HG03108 (cell line): ENCODE measurements at regions not wholly inside any gene's neighbourhood (a gene's known extent, or its start where the extent isn't known, plus 50 kb on each side); places are given as distances from the start of the nearest gene placed in this dataset.

Source experiments
- ATAC-seq: cut with Tn5 transposase; IDR thresholded peaks from one replicate; pipeline ENCODE4 v1.9.1; 2021; ENCODE audit warnings: moderate library complexity; ENCODE audit not compliant: unreplicated experiment

GRCh38 chr11:127462065-127462344 lies 461.4 kb upstream of the KIRREL3 start:
- ATAC-seq: no peak

- ATAC-seq: no peak
Observed at GRCh38 chr11:127461241-127462064, 460.9 kb upstream of the KIRREL3 start.

- no peak for ATAC-seq
Observed at GRCh38 chr11:127458561-127458960, 458.0 kb upstream of the KIRREL3 start.

DNA sequence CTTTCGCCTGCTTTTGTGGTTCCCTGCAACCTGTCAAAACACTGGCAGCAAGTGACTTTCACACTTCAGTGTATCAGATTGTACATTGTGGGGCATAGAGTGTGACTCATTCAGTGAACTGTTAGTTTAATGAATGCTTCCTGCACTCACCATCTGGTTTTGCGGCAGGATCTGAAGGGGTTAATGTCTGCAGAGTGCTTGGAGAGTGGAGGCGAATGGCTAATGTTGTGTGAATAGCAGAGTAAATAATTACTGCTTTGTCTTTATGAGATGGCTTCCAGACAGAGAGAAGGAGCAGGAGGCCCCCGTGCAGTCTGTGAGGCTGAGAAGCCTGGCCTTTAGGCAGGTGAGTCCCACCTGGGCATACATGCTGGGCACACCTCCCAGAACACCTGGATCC lies 454.3 kb upstream of the KIRREL3 start:
- no peak for ATAC-seq

DNA sequence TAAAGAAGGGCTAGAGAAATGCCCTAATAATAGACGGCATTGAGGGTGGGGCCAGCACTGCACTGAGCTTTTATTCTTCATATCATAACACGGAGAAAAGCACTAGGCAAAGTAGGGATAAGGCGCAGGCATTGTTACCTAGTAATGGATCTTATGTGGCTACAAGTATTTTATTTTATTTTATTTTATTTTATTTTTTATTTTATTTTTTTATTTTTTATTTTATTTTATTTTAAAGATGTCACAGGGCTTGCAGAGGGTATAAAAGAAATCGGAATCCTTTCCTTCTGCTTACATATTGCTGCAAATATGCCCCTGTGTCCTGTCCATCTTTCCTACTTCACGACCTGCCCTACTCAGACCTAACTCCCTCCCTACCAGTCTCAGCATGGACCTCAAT lies 452.0 kb upstream of the KIRREL3 start:
- no peak for ATAC-seq

DNA sequence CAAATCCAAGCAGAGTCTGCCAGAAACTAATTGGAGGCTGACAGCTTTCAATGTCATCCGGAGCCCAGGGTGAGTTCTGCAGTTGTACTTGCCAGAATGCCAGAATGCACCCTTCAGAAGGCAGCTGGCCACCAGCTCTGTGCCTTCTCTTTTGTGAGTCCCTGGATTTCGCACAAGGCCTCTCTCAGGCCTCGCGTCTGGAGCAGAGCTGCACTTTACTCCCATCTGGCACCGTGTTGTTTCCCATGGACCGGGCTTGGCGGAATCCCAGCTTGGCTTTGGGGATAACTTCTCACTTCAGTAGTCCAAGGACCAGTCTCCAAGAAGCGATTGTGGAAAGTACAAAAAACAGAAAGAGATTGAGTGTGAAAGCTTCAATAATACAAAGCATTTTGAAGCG lies 451.3 kb upstream of the KIRREL3 start:
- no peak for ATAC-seq

DNA sequence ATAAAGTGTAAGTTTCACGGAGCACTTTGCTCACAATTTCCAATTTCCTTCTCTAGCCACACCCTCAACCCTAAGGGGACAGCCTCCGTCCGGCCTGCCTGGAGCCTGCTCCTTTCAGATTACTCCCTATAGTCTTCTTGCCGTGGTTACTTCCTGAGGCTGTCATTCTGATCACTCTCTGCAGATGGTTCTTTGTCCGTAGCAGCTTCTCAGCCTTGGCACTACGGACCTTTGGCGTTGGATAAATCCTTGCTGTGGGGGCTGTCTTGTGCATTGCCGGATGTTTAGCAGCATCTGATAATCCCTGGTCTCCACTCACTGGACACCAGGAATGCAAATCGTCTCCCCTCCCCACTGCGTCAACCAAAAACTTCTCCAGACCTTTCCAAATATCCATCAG lies 447.5 kb upstream of the KIRREL3 start:
- ATAC-seq: no peak

- no peak for ATAC-seq
Observed at GRCh38 chr11:127445476-127445875, 444.9 kb upstream of the KIRREL3 start.

GRCh38 chr11:127443297-127443696 lies 442.7 kb upstream of the KIRREL3 start:
- ATAC-seq: no peak

GRCh38 chr11:127440616-127441015 lies 440.0 kb upstream of the KIRREL3 start:
- ATAC-seq: no peak

GRCh38 chr11:127425281-127425680 lies 424.7 kb upstream of the KIRREL3 start:
- no peak for ATAC-seq

GRCh38 chr11:127424661-127425060 lies 424.1 kb upstream of the KIRREL3 start:
- ATAC-seq: no peak

- ATAC-seq: no peak
Observed at GRCh38 chr11:127420139-127420538, 419.6 kb upstream of the KIRREL3 start.

DNA sequence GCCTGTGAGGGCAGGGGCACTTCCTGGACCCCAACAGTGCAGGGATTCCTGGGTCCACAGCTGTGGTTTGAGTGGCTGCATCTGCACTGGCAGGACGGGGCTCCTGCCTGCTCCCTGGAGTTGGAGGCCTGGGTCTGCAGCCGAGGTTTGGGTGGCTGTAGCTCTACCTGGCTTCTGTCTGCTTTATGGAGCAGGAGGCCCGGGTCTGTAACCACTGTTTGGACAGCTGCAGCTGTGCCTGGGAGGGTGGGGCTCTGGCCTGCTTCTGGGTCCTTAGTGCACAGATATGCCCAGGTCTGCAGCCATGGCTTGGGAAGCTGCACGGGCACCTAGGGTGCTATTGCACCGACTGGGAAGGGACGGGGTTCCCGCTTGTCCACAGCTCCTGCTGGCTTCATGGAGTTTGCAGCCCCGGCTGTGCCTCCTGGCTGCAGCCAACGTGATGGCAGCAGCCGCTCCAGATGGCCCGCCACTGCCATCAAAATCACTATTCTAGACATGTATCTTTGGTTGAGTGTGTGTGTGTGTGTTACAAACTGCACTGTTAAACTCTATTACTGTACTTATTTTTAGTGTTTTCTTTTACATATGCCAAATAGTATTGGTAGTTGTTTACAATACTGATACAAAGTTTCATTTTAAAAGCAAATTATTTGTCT lies 412.3 kb upstream of the KIRREL3 start:
- no peak for ATAC-seq

GRCh38 chr11:127412234-127412633 lies 411.7 kb upstream of the KIRREL3 start:
- no peak for ATAC-seq

GRCh38 chr11:127411283-127411682 lies 410.7 kb upstream of the KIRREL3 start:
- ATAC-seq: no peak

- ATAC-seq: no peak
Observed at GRCh38 chr11:127395034-127395433, 394.5 kb upstream of the KIRREL3 start.

DNA sequence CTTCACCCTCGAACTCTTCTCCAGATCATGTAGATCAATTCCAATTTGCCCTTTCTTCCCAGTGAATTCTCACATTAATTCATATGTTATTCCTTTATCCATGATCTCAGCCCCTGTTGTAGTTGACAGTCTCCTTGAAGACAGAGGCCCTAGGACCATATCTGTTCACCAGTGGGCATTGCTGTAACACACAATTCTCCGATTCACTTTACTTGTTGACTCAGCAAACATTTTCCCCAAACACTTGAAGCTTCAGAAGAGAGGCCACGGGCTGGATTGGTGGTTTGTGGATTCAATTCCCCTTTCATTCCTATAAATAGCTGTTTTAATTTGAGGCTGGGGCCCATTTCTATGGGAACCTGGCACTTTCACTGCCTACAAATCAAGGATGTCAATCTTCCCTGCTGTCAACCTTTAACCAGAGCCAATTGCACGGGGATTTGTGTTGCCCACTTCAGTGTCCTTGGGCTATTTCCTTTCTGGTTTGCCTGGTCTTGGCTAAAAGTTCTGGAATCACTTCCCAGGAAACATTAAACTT lies 393.0 kb upstream of the KIRREL3 start:
- ATAC-seq: no peak

- no peak for ATAC-seq
Observed at GRCh38 chr11:127392575-127392974, 392.0 kb upstream of the KIRREL3 start.

DNA sequence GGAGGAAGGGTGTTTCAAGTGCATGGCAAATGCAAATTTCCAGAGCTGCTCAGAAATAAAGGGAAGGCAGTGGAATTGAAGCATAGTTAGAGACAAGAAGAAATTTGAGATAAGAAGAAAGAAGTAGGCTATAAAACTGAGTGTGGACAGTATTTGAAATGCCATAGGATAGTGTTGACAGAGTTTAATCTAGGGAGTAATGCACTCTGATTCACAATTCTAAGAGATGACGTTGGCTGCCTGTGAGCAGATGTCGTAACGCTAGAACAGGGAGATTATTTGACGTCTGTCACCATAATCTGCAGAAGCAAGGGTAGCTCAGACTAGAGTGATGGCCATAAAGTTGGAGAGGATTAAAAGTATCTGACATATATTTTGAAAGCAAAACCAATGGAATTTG lies 389.9 kb upstream of the KIRREL3 start:
- ATAC-seq: no peak

DNA sequence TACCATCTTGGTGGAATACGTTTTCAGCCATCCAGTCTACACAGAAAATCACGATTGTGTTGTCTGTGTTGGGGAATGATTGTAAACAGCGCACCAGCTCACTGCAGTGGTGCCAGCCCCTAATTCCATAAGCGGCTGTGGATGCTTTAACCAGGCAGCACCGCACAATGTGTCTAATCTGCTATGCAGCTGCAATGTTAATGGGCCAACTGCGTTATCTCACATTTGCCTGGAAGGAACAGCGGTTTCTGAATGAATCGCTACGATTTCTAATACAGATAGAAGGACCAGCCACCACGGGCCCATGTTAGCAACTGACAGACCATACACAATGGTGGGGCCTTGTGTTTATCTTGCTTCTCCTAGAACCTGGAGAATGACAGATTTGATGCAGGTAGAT lies 384.5 kb upstream of the KIRREL3 start:
- no peak for ATAC-seq

DNA sequence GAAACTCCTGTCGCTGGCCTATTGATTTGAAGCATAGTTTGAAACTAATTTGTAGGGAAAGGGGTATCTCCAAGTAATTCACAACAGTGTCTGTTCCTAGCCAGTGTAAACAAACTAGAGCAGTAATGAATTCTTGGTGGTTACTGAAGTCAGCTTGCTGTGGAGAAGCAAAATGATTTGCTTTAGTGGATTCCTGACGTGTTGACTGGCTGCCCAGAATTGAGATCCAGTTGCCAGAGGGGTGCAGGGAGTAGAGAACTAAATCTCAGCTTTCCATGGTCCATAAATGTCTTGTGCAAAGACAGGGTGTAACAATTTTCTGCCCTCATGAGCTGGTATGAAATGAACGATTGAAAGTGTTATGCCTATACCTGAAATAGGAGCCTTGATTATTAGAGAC lies 382.5 kb upstream of the KIRREL3 start:
- ATAC-seq: no peak

- no peak for ATAC-seq
Observed at GRCh38 chr11:127381247-127381646, 380.7 kb upstream of the KIRREL3 start.
